H1 (cell line): ENCODE measurements at regions not wholly inside any gene's neighbourhood (a gene's known extent, or its start where the extent isn't known, plus 50 kb on each side); places are given as distances from the start of the nearest gene placed in this dataset.

Source experiments
- CTCF ChIA-PET: fragments of 300-600 bp; sonication (Branson Sonifier 250); formaldehyde crosslinking; loops from one replicate; lab custom pipeline; 2021; ENCODE audit not compliant: partially characterized antibody; lab: Charles Lee
- POLR2A ChIA-PET: fragments of 300-600 bp; sonication (Branson Sonifier 250); formaldehyde crosslinking; loops from one replicate; lab custom pipeline; 2021; ENCODE audit warnings: inconsistent platforms; ENCODE audit not compliant: partially characterized antibody; lab: Charles Lee
- DNase-seq, 2 experiments: peaks; one replicate each; pipeline versions ENCODE4 v3.0.0 to v3.0.0-alpha.2; 2010 to 2022; ENCODE audit warnings: low spot score in 2 of 2, low read depth in 1 of 2, mixed read lengths in 1 of 2
- FAIRE-seq: peaks from 2 replicates; lab custom pipeline; 2011; peaks lifted over from hg19 to GRCh38; lab: Jason Lieb, UNC
- H2AFZ ChIP-seq: 2 replicates; pipeline ENCODE4 v1.8.1; 2012; ENCODE audit warnings: low read length, inconsistent platforms
- H2AK5ac ChIP-seq: 2 replicates; pipeline ENCODE4 v1.6.1; 2013; ENCODE audit warnings: low read depth, low read length
- H2BK120ac ChIP-seq: replicated peaks from 2 replicates; pipeline ENCODE3; 2013; ENCODE audit warnings: low read depth, low read length, inconsistent platforms
- H2BK12ac ChIP-seq: 2 replicates; pipeline ENCODE4 v1.6.1; 2013; ENCODE audit warnings: low read depth, low read length
- H2BK15ac ChIP-seq: 2 replicates; pipeline ENCODE4 v1.6.1; 2013; ENCODE audit warnings: low read length
- H2BK20ac ChIP-seq: 2 replicates; pipeline ENCODE4 v1.6.1; 2013; ENCODE audit warnings: low read length
- H2BK5ac ChIP-seq: 2 replicates; pipeline ENCODE4 v1.6.1; 2013; ENCODE audit warnings: low read depth, low read length
- H3K14ac ChIP-seq: 2 replicates; pipeline ENCODE4 v1.6.1; 2013; ENCODE audit warnings: inconsistent platforms; ENCODE audit not compliant: insufficient read length
- H3K18ac ChIP-seq: 2 replicates; pipeline ENCODE4 v1.6.1; 2013; ENCODE audit warnings: low read length; ENCODE audit errors: extremely low read depth
- H3K23ac ChIP-seq: 2 replicates; pipeline ENCODE4 v1.6.1; 2013; ENCODE audit warnings: inconsistent platforms; ENCODE audit not compliant: insufficient read length
- H3K23me2 ChIP-seq: 2 replicates; pipeline ENCODE4 v1.6.1; 2013; ENCODE audit warnings: low read depth, low read length
- H3K27ac ChIP-seq: 2 replicates; pipeline ENCODE4 v1.6.1; 2011; ENCODE audit warnings: low read depth, low read length, inconsistent platforms
- H3K27me3 ChIP-seq, 4 experiments: replicated peaks in 1 of 4; 1 replicate in 1 of 4; 2 replicates in 3 of 4; pipeline versions ENCODE4 v1.6.1 to v1.8.1; 2011 to 2013; ENCODE audit warnings: low read length in 3 of 4, mild to moderate bottlenecking in 3 of 4, inconsistent platforms in 2 of 4, mixed read lengths in 2 of 4, moderate library complexity in 1 of 4; ENCODE audit not compliant: control insufficient read depth in 3 of 4, insufficient read depth in 3 of 4; ENCODE audit errors: extremely low read depth in 1 of 4
- H3K36me3 ChIP-seq, 4 experiments: 2 replicates each; pipeline versions ENCODE4 v1.6.1 to v1.8.1; 2011 to 2013; ENCODE audit warnings: mild to moderate bottlenecking in 4 of 4, low read length in 3 of 4, moderate library complexity in 2 of 4, control low read depth in 1 of 4, inconsistent platforms in 1 of 4; ENCODE audit not compliant: insufficient read depth in 4 of 4, control insufficient read depth in 2 of 4
- H3K4ac ChIP-seq: replicated peaks from 2 replicates; pipeline ENCODE3; 2013; ENCODE audit warnings: low read length, low read depth, mixed read lengths, inconsistent platforms; ENCODE audit not compliant: insufficient read length
- H3K4me1 ChIP-seq, 4 experiments: replicated peaks in 1 of 4; 1 replicate in 1 of 4; 2 replicates in 3 of 4; pipeline versions ENCODE4 v1.6.1 to v1.8.1; 2011 to 2013; ENCODE audit warnings: low read length in 3 of 4, inconsistent platforms in 2 of 4, mixed read lengths in 1 of 4; ENCODE audit not compliant: insufficient read depth in 4 of 4, control insufficient read depth in 3 of 4
- H3K4me2 ChIP-seq, 2 experiments: 2 replicates each; pipeline versions ENCODE4 v1.6.1 to v1.8.1; 2011 to 2013; ENCODE audit warnings: low read depth in 2 of 2, low read length in 2 of 2, control low read depth in 1 of 2, inconsistent platforms in 1 of 2, mild to moderate bottlenecking in 1 of 2; ENCODE audit not compliant: insufficient read depth in 1 of 2
- H3K4me3 ChIP-seq, 4 experiments: fragments of 200-600, 300-600 bp in 1 of 4; sonication (generic), shearing (Covaris generic), sonication (Bioruptor Twin) in 1 of 4; 2 replicates each; pipeline versions ENCODE4 v1.5.1 to v1.8.1; 2011 to 2016; ENCODE audit warnings: low read length in 4 of 4, low read depth in 3 of 4, control low read depth in 2 of 4, inconsistent platforms in 2 of 4, mild to moderate bottlenecking in 2 of 4, mixed read lengths in 1 of 4, moderate library complexity in 1 of 4; ENCODE audit not compliant: insufficient read depth in 2 of 4; ENCODE audit errors: extremely low read depth in 1 of 4
- H3K56ac ChIP-seq: replicated peaks from 2 replicates; pipeline ENCODE3; 2013; ENCODE audit warnings: low read depth, mild to moderate bottlenecking, mixed read lengths, low read length, inconsistent platforms; ENCODE audit not compliant: insufficient read length
- H3K79me1 ChIP-seq: 2 replicates; pipeline ENCODE4 v1.6.1; 2013; ENCODE audit warnings: low read depth, low read length, control low read depth
- H3K79me2 ChIP-seq, 2 experiments: 2 replicates each; pipeline versions ENCODE4 v1.6.1 to v1.8.1; 2012 to 2013; ENCODE audit warnings: low read length in 2 of 2, mild to moderate bottlenecking in 2 of 2, inconsistent platforms in 1 of 2; ENCODE audit not compliant: insufficient read depth in 2 of 2, control insufficient read depth in 1 of 2
- H3K9ac ChIP-seq, 4 experiments: replicated peaks in 1 of 4; 1 replicate in 1 of 4; 2 replicates in 3 of 4; pipeline versions ENCODE4 v1.6.1 to v1.8.1; 2011 to 2013; ENCODE audit warnings: low read depth in 3 of 4, low read length in 3 of 4, control low read depth in 2 of 4, mild to moderate bottlenecking in 2 of 4, moderate library complexity in 2 of 4, inconsistent platforms in 1 of 4; ENCODE audit errors: extremely low read depth in 1 of 4
- H3K9me3 ChIP-seq, 2 experiments: 2 replicates each; pipeline versions ENCODE4 v1.6.1 to v1.8.1; 2012 to 2013; ENCODE audit warnings: mild to moderate bottlenecking in 2 of 2, moderate library complexity in 2 of 2, control low read depth in 1 of 2, inconsistent platforms in 1 of 2, low read depth in 1 of 2, low read length in 1 of 2, mixed read lengths in 1 of 2; ENCODE audit not compliant: insufficient read depth in 2 of 2
- H4K20me1 ChIP-seq, 2 experiments: replicated peaks in 1 of 2; 2 replicates each; pipeline versions ENCODE3 to v1.8.1; 2011 to 2013; ENCODE audit warnings: inconsistent platforms in 2 of 2, low read length in 2 of 2, mild to moderate bottlenecking in 1 of 2; ENCODE audit not compliant: insufficient read depth in 2 of 2, control insufficient read depth in 1 of 2
- H4K5ac ChIP-seq: 2 replicates; pipeline ENCODE4 v1.6.1; 2013; ENCODE audit warnings: low read length, low read depth, mixed read lengths, inconsistent platforms; ENCODE audit not compliant: insufficient read length
- H4K8ac ChIP-seq: 2 replicates; pipeline ENCODE4 v1.8.0; 2013; ENCODE audit warnings: mild to moderate bottlenecking, moderate library complexity, low read length, inconsistent platforms; ENCODE audit not compliant: insufficient read depth; ENCODE audit errors: extremely low read depth
- H4K91ac ChIP-seq: replicated peaks from 2 replicates; pipeline ENCODE3; 2013; ENCODE audit warnings: low read length, mixed read lengths, inconsistent platforms; ENCODE audit not compliant: insufficient read length
- CREB1 ChIP-seq: IDR thresholded peaks from 2 replicates; pipeline ENCODE4 v1.6.1; 2012; ENCODE audit warnings: inconsistent platforms
- JUND ChIP-seq: IDR thresholded peaks from 2 replicates; pipeline ENCODE4 v1.6.1; 2011; ENCODE audit warnings: mild to moderate bottlenecking, improper control_type of control experiment, low read length
- KDM4A ChIP-seq: IDR thresholded peaks from one replicate; pipeline ENCODE4 v1.7.1; 2012; ENCODE audit warnings: low read depth, mild to moderate bottlenecking, moderate library complexity, low read length, inconsistent platforms; ENCODE audit not compliant: severe bottlenecking
- POLR2AphosphoS5 ChIP-seq: IDR thresholded peaks from 2 replicates; pipeline ENCODE4 v1.6.1; 2011; ENCODE audit warnings: low read depth, low read length
- POU5F1 ChIP-seq: IDR thresholded peaks from 2 replicates; pipeline ENCODE4 v1.6.1; 2011; ENCODE audit warnings: low read depth, mild to moderate bottlenecking, low read length, moderate library complexity
- RFX5 ChIP-seq: IDR thresholded peaks from 2 replicates; pipeline ENCODE4 v1.6.1; 2011; ENCODE audit warnings: low read depth, low read length, improper control_type of control experiment, borderline replicate concordance
- SIRT6 ChIP-seq: IDR thresholded peaks from one replicate; pipeline ENCODE4 v1.7.1; 2012; ENCODE audit warnings: low read length, inconsistent platforms
- SP1 ChIP-seq: IDR thresholded peaks from 2 replicates; pipeline ENCODE4 v1.6.1; 2011; ENCODE audit warnings: low read depth, low read length
- TF ChIP-seq, protein P1 (sequence below): IDR thresholded peaks from 2 replicates; pipeline ENCODE4 v1.6.1; 2012; ENCODE audit warnings: inconsistent platforms
- TF ChIP-seq, protein P2 (sequence below), 3 experiments: IDR thresholded peaks; 1 replicate in 2 of 3; 2 replicates in 1 of 3; pipeline versions ENCODE4 v1.5.1 to v1.6.1; 2011; ENCODE audit warnings: low read length in 3 of 3, mild to moderate bottlenecking in 3 of 3, inconsistent platforms in 2 of 3, low read depth in 1 of 3, moderate library complexity in 1 of 3; ENCODE audit not compliant: insufficient read depth in 1 of 3; ENCODE audit errors: control extremely low read depth in 1 of 3
- TF ChIP-seq, protein P3 (sequence below): IDR thresholded peaks from 2 replicates; pipeline ENCODE4 v1.6.1; 2012; ENCODE audit warnings: low read length, inconsistent platforms

GRCh38 chr6:8973395-8973794 lies 538.0 kb upstream of the SLC35B3 start:
- no peak overlapping the region for H3K56ac ChIP-seq
- no peaks in the 10 kb centered on the region for H3K23me2 ChIP-seq
- POLR2A ChIA-PET, result no interaction called here
- no peak overlapping the region for H3K9ac ChIP-seq
- H2AK5ac ChIP-seq, result no peak overlapping the region
- no peak overlapping the region for H3K4ac ChIP-seq
- H2BK5ac ChIP-seq, result no peak overlapping the region
- H3K79me1 ChIP-seq, result no peaks in the 10 kb centered on the region
- H3K36me3 ChIP-seq, result no peaks in the 10 kb centered on the region
- H3K27ac ChIP-seq, result no peak overlapping the region
- H2AFZ ChIP-seq, result no peak overlapping the region
- H3K14ac ChIP-seq, result no peak overlapping the region
- no peak overlapping the region for H3K18ac ChIP-seq
- no peak overlapping the region for H3K4me2 ChIP-seq
- FAIRE-seq (no peak), DNase-seq (no peak)
- H3K23ac ChIP-seq, result no peak overlapping the region
- no peaks in the 10 kb centered on the region for H4K20me1 ChIP-seq
- no peak overlapping the region for H2BK12ac ChIP-seq
- H3K4me3 ChIP-seq, result no peak overlapping the region
- no peaks in the 10 kb centered on the region for H3K4me1 ChIP-seq
- no peaks in the 10 kb centered on the region for H3K79me2 ChIP-seq
- H4K5ac ChIP-seq, result no peak overlapping the region
- 0 out of 4 replicates have a peak, but pooled peaks cover 0 to 5% of the 10 kb centered on the region in 2 experiments for H3K9me3 ChIP-seq
- no peaks in the 10 kb centered on the region for H3K27me3 ChIP-seq
- H4K91ac ChIP-seq, result no peak overlapping the region
- CTCF ChIA-PET, result interaction anchor here (1.5 kb wide), 1 partner anchor 9 kb away, joined by 10 read pairs; no protein-coding TSS in a partner anchor
- H2BK120ac ChIP-seq, result no peak overlapping the region
- H4K8ac ChIP-seq, result no peak overlapping the region
- H2BK20ac ChIP-seq, result no peak overlapping the region
- no peak overlapping the region for H2BK15ac ChIP-seq
- TF ChIP-seq POU5F1 (no peak), SP1 (no peak), POLR2AphosphoS5 (no peak), JUND (no peak), RFX5 (no peak), SIRT6 (no peak), KDM4A (no peak), CREB1 (no peak)
- TF ChIP-seq, protein P1, sequence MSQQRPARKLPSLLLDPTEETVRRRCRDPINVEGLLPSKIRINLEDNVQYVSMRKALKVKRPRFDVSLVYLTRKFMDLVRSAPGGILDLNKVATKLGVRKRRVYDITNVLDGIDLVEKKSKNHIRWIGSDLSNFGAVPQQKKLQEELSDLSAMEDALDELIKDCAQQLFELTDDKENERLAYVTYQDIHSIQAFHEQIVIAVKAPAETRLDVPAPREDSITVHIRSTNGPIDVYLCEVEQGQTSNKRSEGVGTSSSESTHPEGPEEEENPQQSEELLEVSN, result no peak
- TF ChIP-seq, protein P2, sequence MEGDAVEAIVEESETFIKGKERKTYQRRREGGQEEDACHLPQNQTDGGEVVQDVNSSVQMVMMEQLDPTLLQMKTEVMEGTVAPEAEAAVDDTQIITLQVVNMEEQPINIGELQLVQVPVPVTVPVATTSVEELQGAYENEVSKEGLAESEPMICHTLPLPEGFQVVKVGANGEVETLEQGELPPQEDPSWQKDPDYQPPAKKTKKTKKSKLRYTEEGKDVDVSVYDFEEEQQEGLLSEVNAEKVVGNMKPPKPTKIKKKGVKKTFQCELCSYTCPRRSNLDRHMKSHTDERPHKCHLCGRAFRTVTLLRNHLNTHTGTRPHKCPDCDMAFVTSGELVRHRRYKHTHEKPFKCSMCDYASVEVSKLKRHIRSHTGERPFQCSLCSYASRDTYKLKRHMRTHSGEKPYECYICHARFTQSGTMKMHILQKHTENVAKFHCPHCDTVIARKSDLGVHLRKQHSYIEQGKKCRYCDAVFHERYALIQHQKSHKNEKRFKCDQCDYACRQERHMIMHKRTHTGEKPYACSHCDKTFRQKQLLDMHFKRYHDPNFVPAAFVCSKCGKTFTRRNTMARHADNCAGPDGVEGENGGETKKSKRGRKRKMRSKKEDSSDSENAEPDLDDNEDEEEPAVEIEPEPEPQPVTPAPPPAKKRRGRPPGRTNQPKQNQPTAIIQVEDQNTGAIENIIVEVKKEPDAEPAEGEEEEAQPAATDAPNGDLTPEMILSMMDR (IDR thresholded peaks at IDR 0.05; ENCODE audit: control extremely low read depth in 1 of 3, insufficient read depth in 1 of 3, low read depth in 1 of 3, low read length in 3 of 3), result no peak
- TF ChIP-seq, protein P3, sequence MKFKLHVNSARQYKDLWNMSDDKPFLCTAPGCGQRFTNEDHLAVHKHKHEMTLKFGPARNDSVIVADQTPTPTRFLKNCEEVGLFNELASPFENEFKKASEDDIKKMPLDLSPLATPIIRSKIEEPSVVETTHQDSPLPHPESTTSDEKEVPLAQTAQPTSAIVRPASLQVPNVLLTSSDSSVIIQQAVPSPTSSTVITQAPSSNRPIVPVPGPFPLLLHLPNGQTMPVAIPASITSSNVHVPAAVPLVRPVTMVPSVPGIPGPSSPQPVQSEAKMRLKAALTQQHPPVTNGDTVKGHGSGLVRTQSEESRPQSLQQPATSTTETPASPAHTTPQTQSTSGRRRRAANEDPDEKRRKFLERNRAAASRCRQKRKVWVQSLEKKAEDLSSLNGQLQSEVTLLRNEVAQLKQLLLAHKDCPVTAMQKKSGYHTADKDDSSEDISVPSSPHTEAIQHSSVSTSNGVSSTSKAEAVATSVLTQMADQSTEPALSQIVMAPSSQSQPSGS, result no peak
